ENCODE measurements at regions not wholly inside any gene's neighbourhood (a gene's known extent, or its start where the extent isn't known, plus 50 kb on each side); places are given as distances from the start of the nearest gene placed in this dataset.
"Not testable (repeated sequence)": the region's sequence is repeated elsewhere in the genome, so short reads cannot be mapped to it uniquely, and the experiment has no call there.

GRCh38 chr6:135129136-135129856, 51.8 kb upstream of the MYB start:
- DNase-seq (ENCODE audit: insufficient read length, low spot score) (no peak), FAIRE-seq (peak; percentile 31)

GRCh38 chr6:135128268-135128914, 52.7 kb upstream of the MYB start:
- FAIRE-seq (peak; percentile 97), DNase-seq (ENCODE audit: insufficient read length, low spot score) (peak; percentile 48)

- DNase-seq (ENCODE audit: insufficient read length, low spot score) (no peak), FAIRE-seq (no peak)
Measured at GRCh38 chr6:135126729-135127128, 54.4 kb upstream of the MYB start.

GRCh38 chr6:135126034-135126433, 55.1 kb upstream of the MYB start:
- FAIRE-seq (no peak), DNase-seq (ENCODE audit: insufficient read length, low spot score) (no peak)

GRCh38 chr6:135121434-135121833, 59.7 kb upstream of the MYB start:
- no peak for DNase-seq (ENCODE audit: insufficient read length, low spot score)
- no peak for FAIRE-seq

- FAIRE-seq (peak; percentile 37), DNase-seq (ENCODE audit: insufficient read length, low spot score) (no peak)
Measured at GRCh38 chr6:135118134-135118730, 62.9 kb upstream of the MYB start.

- FAIRE-seq (peak; percentile 80), DNase-seq (ENCODE audit: insufficient read length, low spot score) (no peak)
Measured at GRCh38 chr6:135117413-135117968, 62.9 kb upstream of the HBS1L start.

- FAIRE-seq = no peak
Measured at GRCh38 chr6:135116571-135116970, 61.9 kb upstream of the HBS1L start.

GRCh38 chr6:135115834-135116233, 61.2 kb upstream of the HBS1L start:
- no peak for FAIRE-seq
- no peak for DNase-seq (ENCODE audit: insufficient read length, low spot score)

More at GRCh38 chr6:135116571-135116970, 61.9 kb upstream of the HBS1L start:
- no peak for DNase-seq (ENCODE audit: insufficient read length, low spot score)

GRCh38 chr6:135115411-135115810, 60.8 kb upstream of the HBS1L start:
- peak; percentile 94 for FAIRE-seq

GRCh38 chr6:135114355-135115145, 59.9 kb upstream of the HBS1L start:
- FAIRE-seq (peak; percentile 98), DNase-seq (ENCODE audit: insufficient read length, low spot score) (no peak)

More at GRCh38 chr6:135115411-135115810, 60.8 kb upstream of the HBS1L start:
- DNase-seq (ENCODE audit: insufficient read length, low spot score) = no peak

GRCh38 chr6:135113860-135114259, 59.2 kb upstream of the HBS1L start:
- FAIRE-seq (no peak), DNase-seq (ENCODE audit: insufficient read length, low spot score) (no peak)

GRCh38 chr6:135112951-135113350, 58.3 kb upstream of the HBS1L start:
- not testable (repeated sequence) for FAIRE-seq; DNase-seq (ENCODE audit: insufficient read length, low spot score)

- DNase-seq (ENCODE audit: insufficient read length, low spot score); FAIRE-seq: not testable (repeated sequence)
Measured at GRCh38 chr6:135110261-135110781, 55.7 kb upstream of the HBS1L start.

- FAIRE-seq (no peak), DNase-seq (ENCODE audit: insufficient read length, low spot score) (no peak)
Measured at GRCh38 chr6:135109761-135110160, 55.1 kb upstream of the HBS1L start.

- FAIRE-seq = no peak
- no peak for DNase-seq (ENCODE audit: insufficient read length, low spot score)
Measured at GRCh38 chr6:135108692-135109091, 54.1 kb upstream of the HBS1L start.

- FAIRE-seq = peak; percentile 70
- no peak for DNase-seq (ENCODE audit: insufficient read length, low spot score)
Measured at GRCh38 chr6:135106611-135107010, 52.0 kb upstream of the HBS1L start.

GRCh38 chr6:135105710-135106109, 51.1 kb upstream of the HBS1L start:
- DNase-seq (ENCODE audit: insufficient read length, low spot score) (no peak), FAIRE-seq (peak; percentile 86)

GRCh38 chr6:135105299-135105698, 50.7 kb upstream of the HBS1L start:
- FAIRE-seq = peak; percentile 39
- DNase-seq (ENCODE audit: insufficient read length, low spot score) = no peak

Data from GM19239 (cell line).